BJ (cell line): ENCODE measurements at regions not wholly inside any gene's neighbourhood (a gene's known extent, or its start where the extent isn't known, plus 50 kb on each side); places are given as distances from the start of the nearest gene placed in this dataset.
A peak's percentile ranks its signal among the peaks of the same experiment; 100 is the strongest.
"Not testable (repeated sequence)": the region's sequence is repeated elsewhere in the genome, so short reads cannot be mapped to it uniquely, and the experiment has no call there.

Experiments
- CTCF ChIA-PET: fragments of 350-600 bp; formaldehyde crosslinking; extraction: SDS; loops from one replicate; lab custom pipeline; 2021; ENCODE audit warnings: antibody characterized with exemption, inconsistent platforms; lab: Yijun Ruan, JAX
- POLR2A ChIA-PET: fragments of 300-600 bp; sonication (Branson Sonifier 250); formaldehyde crosslinking; extraction: SDS; loops from one replicate; lab custom pipeline; 2021; ENCODE audit warnings: antibody characterized with exemption; lab: Charles Lee
- DNase-seq: peaks from one replicate; pipeline ENCODE4 v3.0.0-alpha.2; 2011; ENCODE audit warnings: low read depth
- H3K27me3 ChIP-seq: 2 replicates; pipeline ENCODE4 v1.6.0; 2011; ENCODE audit warnings: low read length; ENCODE audit not compliant: control insufficient read depth, insufficient read depth
- H3K36me3 ChIP-seq: 2 replicates; pipeline ENCODE4 v1.5.1; 2011; ENCODE audit warnings: low read length; ENCODE audit not compliant: control insufficient read depth, insufficient read depth
- H3K4me3 ChIP-seq: 2 replicates; pipeline ENCODE4 v1.5.1; 2011; ENCODE audit warnings: low read depth, mild to moderate bottlenecking, control low read depth, low read length
- CTCF ChIP-seq: IDR thresholded peaks from 2 replicates; pipeline ENCODE4 v1.5.1; 2011; ENCODE audit warnings: low read depth, mild to moderate bottlenecking, control low read depth, inconsistent platforms, low read length, moderate library complexity; ENCODE audit not compliant: insufficient read depth

- no peaks in the 10 kb centered on the region for H3K27me3 ChIP-seq
- ChIA-PET POLR2A (no interaction called here), CTCF (no interaction called here)
- no peaks in the 10 kb centered on the region for H3K36me3 ChIP-seq
- H3K4me3 ChIP-seq: no peak overlapping the region
- peak; percentile 36 for DNase-seq
- no peak for TF ChIP-seq CTCF
These were observed 497.0 kb upstream of the TBL1XR1 start for GRCh38 chr3:177694316-177694715.

- DNase-seq: no peak
- POLR2A ChIA-PET: no interaction called here
- no peaks in the 10 kb centered on the region for H3K27me3 ChIP-seq
- H3K4me3 ChIP-seq: no peak overlapping the region
- CTCF ChIA-PET: no interaction called here
- no peaks in the 10 kb centered on the region for H3K36me3 ChIP-seq
- no peak for TF ChIP-seq CTCF
These were observed 497.7 kb upstream of the TBL1XR1 start for GRCh38 chr3:177694951-177695350.

- no peak for TF ChIP-seq CTCF
- Histone ChIP-seq H3K36me3 (peaks cover 2% of the 10 kb centered on the region; the same call in 1 of the 2 replicates), H3K4me3 (no peak overlapping the region), H3K27me3 (no peaks in the 10 kb centered on the region)
- no peak for DNase-seq
- POLR2A ChIA-PET: no interaction called here
- CTCF ChIA-PET: interaction anchor here (0.9 to 1.4 kb wide), 2 partner anchors 9 to 11 kb away, joined by 3 read pairs; no protein-coding TSS in a partner anchor
These were observed 502.8 kb upstream of the TBL1XR1 start for GRCh38 chr3:177700117-177700516.

- DNase-seq: no peak
- no peaks in the 10 kb centered on the region for H3K27me3 ChIP-seq
- no peak overlapping the region for H3K4me3 ChIP-seq
- H3K36me3 ChIP-seq: peaks cover 2% of the 10 kb centered on the region; the same call in 1 of the 2 replicates
- POLR2A ChIA-PET: no interaction called here
- CTCF ChIA-PET: no interaction called here
- no peak for TF ChIP-seq CTCF
These were observed 506.5 kb upstream of the TBL1XR1 start for GRCh38 chr3:177703788-177704187.

GRCh38 chr3:177705976-177706823 is 508.9 kb upstream of the TBL1XR1 start:
- Histone ChIP-seq H3K4me3 (no peak overlapping the region), H3K36me3 (no peaks in the 10 kb centered on the region), H3K27me3 (no peaks in the 10 kb centered on the region)
- POLR2A ChIA-PET: no interaction called here
- CTCF ChIA-PET: interaction anchor here (0.9 to 1.6 kb wide), 2 partner anchors 15 to 20 kb away, joined by 3 read pairs; no protein-coding TSS in a partner anchor
- TF ChIP-seq CTCF: no peak
- no peak for DNase-seq

- POLR2A ChIA-PET, H3K4me3 ChIP-seq, DNase-seq, CTCF ChIA-PET, H3K36me3 ChIP-seq, H3K27me3 ChIP-seq: not testable (repeated sequence)
These were observed 512.2 kb upstream of the TBL1XR1 start for GRCh38 chr3:177709470-177709869.
